ENCODE measurements at regions not wholly inside any gene's neighbourhood (a gene's known extent, or its start where the extent isn't known, plus 50 kb on each side); places are given as distances from the start of the nearest gene placed in this dataset.
A peak's percentile ranks its signal among the peaks of the same experiment; 100 is the strongest.

DNA sequence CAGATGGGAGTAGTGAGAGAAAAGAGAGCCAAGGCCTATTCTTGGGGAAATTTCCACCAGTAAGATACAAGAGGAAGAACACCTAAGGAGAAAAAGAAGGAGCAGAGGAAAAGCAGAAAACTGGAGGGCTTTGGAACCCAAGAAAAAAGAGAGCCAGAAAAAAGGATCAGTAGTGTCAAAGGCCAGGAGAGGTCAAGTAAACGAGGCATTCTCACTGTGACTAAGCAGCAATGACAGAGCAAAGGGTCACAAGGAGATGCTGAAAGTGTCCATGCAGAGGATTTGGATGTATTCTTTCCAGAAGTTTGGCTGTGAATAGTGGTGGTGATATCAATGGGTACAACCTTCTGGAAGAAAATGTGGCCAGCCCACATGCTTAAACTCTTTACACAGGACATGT is 109.5 kb downstream of the DYNAP start:
- no peak for DNase-seq (ENCODE audit: low read depth)

DNA sequence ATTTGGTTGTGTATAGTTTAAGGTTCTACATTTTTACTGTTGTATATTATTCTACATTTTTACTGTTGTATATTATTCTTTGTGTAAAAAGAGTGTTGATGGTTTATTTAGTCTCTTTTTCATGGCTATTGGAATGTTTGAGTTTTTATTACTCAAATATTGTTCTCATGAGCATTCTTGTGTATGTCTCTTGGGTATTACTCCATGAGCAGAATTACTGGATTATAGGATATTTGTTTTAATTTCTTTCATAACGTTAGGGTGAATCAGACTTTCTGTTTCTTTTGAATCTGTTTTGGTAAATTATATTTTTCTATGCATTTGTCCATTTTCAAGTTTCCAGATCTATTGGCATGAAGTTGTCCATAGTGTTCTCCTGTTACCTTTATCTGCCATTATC is 111.6 kb downstream of the DYNAP start:
- DNase-seq (ENCODE audit: low read depth): peak; percentile 20
- no peak overlapping the region for H3K4me3 ChIP-seq (ENCODE audit: low read depth, low read length)
- TF ChIP-seq, protein P1, sequence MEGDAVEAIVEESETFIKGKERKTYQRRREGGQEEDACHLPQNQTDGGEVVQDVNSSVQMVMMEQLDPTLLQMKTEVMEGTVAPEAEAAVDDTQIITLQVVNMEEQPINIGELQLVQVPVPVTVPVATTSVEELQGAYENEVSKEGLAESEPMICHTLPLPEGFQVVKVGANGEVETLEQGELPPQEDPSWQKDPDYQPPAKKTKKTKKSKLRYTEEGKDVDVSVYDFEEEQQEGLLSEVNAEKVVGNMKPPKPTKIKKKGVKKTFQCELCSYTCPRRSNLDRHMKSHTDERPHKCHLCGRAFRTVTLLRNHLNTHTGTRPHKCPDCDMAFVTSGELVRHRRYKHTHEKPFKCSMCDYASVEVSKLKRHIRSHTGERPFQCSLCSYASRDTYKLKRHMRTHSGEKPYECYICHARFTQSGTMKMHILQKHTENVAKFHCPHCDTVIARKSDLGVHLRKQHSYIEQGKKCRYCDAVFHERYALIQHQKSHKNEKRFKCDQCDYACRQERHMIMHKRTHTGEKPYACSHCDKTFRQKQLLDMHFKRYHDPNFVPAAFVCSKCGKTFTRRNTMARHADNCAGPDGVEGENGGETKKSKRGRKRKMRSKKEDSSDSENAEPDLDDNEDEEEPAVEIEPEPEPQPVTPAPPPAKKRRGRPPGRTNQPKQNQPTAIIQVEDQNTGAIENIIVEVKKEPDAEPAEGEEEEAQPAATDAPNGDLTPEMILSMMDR (IDR thresholded peaks at IDR 0.05; ENCODE audit: insufficient read depth, low read depth, low read length): no peak

More for the DNA sequence above, 109.5 kb downstream of the DYNAP start:
- no peak overlapping the region for H3K4me3 ChIP-seq (ENCODE audit: low read depth, low read length)
- TF ChIP-seq, protein P1 (IDR thresholded peaks at IDR 0.05; ENCODE audit: insufficient read depth, low read depth, low read length): no peak

DNA sequence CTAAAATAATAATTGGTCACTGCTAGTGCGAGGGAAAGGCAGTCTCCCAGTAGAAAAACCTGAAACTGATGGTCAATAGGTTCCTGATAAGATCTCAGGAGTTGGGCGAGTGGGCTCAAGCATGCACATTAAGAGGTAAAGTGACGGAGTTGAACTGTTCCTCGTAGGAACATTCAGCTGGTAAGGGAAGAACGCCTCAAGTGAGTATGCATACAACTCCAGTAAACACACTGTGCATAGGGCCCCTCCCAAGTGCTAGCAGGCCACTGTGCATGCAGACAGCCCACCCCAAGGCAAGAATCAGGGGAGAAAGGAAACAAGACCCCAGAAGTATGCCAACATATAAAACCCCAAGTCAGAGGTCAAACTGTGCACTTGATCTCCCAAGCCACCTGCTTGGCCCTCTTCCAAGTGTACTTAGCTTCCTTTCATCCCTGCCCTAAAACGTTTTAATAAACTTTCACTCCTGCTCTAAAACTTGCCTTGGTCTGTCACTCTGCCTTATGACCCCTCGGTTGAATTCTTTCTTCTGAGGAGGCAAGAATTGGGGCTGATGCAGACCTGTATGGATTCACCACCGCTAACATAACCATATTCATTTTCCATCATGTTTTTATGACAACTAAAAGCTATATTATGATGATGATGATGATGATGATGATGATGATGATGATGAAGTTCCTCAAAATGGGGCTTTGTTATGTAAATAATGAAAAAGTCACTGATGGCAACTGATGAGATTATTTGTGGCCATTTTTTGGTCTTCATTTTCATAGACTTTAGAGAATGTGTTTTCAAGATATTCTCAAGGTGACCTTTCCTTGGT is 118.0 kb upstream of the RAB27B start:
- TF ChIP-seq, protein P1 (IDR thresholded peaks at IDR 0.05; ENCODE audit: insufficient read depth, low read depth, low read length): no peak
- no peak for DNase-seq (ENCODE audit: low read depth)
- no peak overlapping the region for H3K4me3 ChIP-seq (ENCODE audit: low read depth, low read length)

DNA sequence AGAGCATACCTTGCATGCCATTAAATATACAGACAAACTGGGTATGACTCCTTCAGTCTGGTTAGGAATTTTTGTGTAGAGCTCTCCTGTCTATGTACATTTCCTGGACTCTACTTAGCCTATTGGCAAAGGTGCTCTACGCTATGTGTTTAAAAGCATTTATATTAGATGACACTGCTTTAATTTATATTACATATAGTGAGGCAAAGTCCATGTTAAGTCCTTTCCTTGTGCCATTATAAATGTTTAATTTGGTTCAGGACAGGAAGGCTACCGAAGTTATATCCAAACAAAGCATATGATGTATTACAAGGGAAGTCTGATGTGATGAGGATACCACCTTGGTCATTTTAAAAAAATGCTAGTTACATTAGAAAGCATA is 117.4 kb upstream of the RAB27B start:
- no peak overlapping the region for H3K4me3 ChIP-seq (ENCODE audit: low read depth, low read length)
- TF ChIP-seq, protein P1 (IDR thresholded peaks at IDR 0.05; ENCODE audit: insufficient read depth, low read depth, low read length): no peak
- no peak for DNase-seq (ENCODE audit: low read depth)

DNA sequence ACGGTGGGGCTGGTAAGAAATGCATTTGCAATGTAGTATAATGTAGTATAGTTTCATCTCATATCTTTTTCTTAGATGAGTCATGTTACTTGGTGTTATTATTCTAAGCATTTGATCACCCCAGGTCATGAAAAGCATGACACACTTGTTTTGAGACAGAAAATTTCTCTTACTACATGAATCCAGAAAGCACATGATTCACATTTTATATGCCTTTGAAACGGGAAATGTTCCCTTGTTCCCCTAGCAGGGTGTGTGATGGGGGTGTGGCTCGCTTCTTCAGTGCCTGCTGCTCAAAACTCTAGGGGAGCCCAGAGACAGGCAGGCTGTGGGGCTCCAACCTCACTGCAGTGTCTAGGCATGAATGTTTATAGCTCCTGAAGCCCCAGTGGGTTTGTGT is 116.0 kb upstream of the RAB27B start:
- TF ChIP-seq, protein P1 (IDR thresholded peaks at IDR 0.05; ENCODE audit: insufficient read depth, low read depth, low read length): no peak
- H3K4me3 ChIP-seq (ENCODE audit: low read depth, low read length): no peak overlapping the region

DNA sequence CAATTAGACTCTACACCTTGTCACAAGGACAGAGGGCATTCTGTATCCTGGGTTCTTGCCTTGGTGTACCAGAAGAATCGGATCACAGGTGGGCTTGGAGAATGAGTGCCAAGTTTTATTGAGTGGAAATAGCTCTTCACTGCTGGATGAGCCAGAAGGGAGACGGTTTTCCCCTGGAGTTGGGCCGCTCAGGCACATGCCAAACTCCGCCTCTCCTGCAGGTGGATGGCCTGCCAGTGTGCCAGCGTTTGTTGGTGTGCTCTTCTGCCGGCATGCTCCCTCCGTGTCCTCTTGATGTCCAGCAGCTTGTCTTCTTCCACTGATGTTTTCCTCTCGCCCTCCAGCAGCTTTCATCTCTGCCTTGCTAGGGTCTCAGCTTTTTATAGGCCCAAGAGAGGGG is 115.5 kb upstream of the RAB27B start:
- TF ChIP-seq, protein P1 (IDR thresholded peaks at IDR 0.05; ENCODE audit: insufficient read depth, low read depth, low read length): no peak
- DNase-seq (ENCODE audit: low read depth): no peak
- no peak overlapping the region for H3K4me3 ChIP-seq (ENCODE audit: low read depth, low read length)

More for the DNA sequence above, 116.0 kb upstream of the RAB27B start:
- DNase-seq (ENCODE audit: low read depth): peak; percentile 74

DNA sequence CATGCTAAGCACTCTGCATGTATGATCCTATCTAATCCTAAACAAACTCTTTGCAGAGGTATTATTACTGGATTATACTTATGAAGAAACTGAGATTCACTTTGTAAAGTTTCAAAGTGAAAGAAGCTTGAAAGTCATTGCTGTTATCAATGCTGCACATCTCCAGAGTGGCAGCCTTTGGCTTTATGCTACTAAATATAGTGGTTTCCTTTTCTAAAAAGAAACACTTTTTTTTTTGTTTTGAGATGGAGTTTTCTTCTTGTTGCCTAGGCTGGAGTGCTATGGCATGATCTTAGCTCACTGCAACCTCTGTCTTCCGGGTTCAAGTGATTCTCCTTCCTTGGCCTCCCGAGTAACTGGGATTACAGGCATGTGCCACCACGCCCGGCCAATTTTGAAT is 114.9 kb upstream of the RAB27B start:
- no peak overlapping the region for H3K4me3 ChIP-seq (ENCODE audit: low read depth, low read length)
- no peak for DNase-seq (ENCODE audit: low read depth)

More for the DNA sequence above, 114.9 kb upstream of the RAB27B start:
- TF ChIP-seq, protein P1 (IDR thresholded peaks at IDR 0.05; ENCODE audit: insufficient read depth, low read depth, low read length): no peak
